Activated CD4-positive, alpha-beta T cell treated with anti-CD3 and anti-CD28 coated beads, Interleukin-2, Interleukin-4, amounts not matched to agents 100 ng/mL and 50 ng/mL, durations not matched to agents 16 hours and 8 hours (primary cell): ENCODE measurements at regions not wholly inside any gene's neighbourhood (a gene's known extent, or its start where the extent isn't known, plus 50 kb on each side); places are given as distances from the start of the nearest gene placed in this dataset.
"Not testable (repeated sequence)": the region's sequence is repeated elsewhere in the genome, so short reads cannot be mapped to it uniquely, and the experiment has no call there.

ENCODE experiments used
- DNase-seq: peaks from one replicate; pipeline ENCODE4 v3.0.0-alpha.2; 2020; ENCODE audit warnings: low spot score

- DNase-seq = no peak
Measured at GRCh38 chr1:88472298-88472697, 211.8 kb upstream of the PKN2 start.

GRCh38 chr1:88472714-88473113, 211.4 kb upstream of the PKN2 start:
- DNase-seq = no peak

- DNase-seq = no peak
Measured at GRCh38 chr1:88474555-88475304, 209.3 kb upstream of the PKN2 start.

DNA sequence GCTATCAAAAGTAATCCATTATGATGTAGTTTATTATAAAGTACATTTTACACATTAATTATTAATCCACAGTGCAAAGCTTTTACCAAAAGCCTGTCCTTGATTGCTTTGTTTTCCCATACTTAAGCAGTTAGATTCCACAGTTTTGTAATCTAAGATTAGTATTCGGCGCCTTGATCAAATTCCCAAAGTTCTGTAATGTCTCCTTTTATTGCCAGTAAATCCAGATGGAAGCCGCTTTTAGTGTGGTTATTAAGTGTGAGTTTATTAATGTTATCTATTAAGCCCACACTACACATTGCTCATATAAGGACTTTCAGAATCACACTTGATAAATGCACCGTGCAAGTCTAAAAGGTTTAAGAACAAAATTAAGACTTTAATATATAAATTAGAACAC, 199.2 kb upstream of the PKN2 start:
- no peak for DNase-seq

- no peak for DNase-seq
Measured at GRCh38 chr1:88488237-88488636, 195.8 kb upstream of the PKN2 start.

DNA sequence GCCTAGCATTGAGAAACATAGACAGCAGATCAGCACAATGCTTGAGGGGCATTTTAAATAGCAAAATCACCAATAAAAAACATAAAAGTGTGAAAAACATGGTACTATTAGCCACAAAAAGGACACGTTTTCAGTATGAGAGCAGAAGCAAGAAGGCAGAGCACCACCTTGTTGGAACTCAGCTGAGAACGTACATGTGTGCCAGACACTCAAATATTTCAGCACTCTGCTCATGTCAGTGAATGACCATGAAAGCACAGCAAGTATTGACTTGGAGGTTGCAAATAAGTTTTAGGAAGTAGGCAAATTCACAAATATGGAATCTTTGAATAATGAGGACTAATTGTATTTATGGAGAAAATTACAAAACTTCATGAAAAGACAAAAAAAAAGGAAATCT, 193.4 kb upstream of the PKN2 start:
- DNase-seq = no peak

- DNase-seq = no peak
Measured at GRCh38 chr1:88499671-88500070, 184.4 kb upstream of the PKN2 start.

DNA sequence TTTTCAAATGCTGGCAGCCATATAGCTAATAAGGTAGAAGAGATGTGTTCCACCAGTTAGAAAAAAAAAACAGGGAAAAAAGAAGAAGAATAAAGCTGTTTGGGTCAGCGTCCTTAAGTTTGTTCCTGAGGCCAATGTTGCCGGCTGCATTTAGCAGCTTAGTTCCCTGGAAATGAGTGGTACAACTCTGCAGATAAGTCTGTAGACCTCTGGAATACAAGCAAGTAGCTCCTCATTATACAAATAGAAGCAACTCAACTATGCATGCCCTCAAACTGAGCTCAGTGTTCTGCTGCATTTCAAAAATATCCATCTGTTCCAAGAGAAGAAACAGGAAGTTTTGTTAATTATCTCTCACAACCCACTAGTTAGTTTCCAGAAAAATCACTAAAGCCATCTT, 181.2 kb upstream of the PKN2 start:
- no peak for DNase-seq

GRCh38 chr1:88503646-88504045, 180.4 kb upstream of the PKN2 start:
- DNase-seq = no peak

GRCh38 chr1:88504601-88505000, 179.5 kb upstream of the PKN2 start:
- DNase-seq = no peak

- DNase-seq = no peak
Measured at GRCh38 chr1:88509379-88509778, 174.7 kb upstream of the PKN2 start.

GRCh38 chr1:88514544-88515060, 169.5 kb upstream of the PKN2 start:
- no peak for DNase-seq

- DNase-seq = not testable (repeated sequence)
Measured at GRCh38 chr1:88517499-88517898, 166.6 kb upstream of the PKN2 start.

- DNase-seq = no peak
Measured at GRCh38 chr1:88519156-88519555, 164.9 kb upstream of the PKN2 start.

GRCh38 chr1:88523854-88524528, 160.1 kb upstream of the PKN2 start:
- DNase-seq = no peak

- no peak for DNase-seq
Measured at GRCh38 chr1:88526456-88526855, 157.6 kb upstream of the PKN2 start.

DNA sequence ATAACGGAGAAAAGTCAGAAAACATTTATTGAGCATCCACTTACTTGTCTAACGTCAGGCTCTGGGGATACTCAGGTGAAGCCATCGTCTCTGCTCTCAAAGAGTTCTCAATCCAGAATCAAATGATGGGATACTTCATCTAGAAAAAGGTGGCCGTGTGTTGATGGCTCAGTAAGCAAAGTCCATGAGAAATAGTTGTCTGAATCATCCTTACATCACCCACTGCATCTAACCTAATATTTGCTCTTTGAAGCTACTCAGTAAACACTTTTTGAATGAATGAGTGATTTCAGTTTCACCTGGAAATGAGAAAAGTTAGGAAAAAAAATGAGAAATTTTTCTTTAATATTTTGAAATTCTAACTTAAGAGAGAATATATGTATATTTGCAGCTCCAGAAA, 155.3 kb upstream of the PKN2 start:
- DNase-seq = no peak

- no peak for DNase-seq
Measured at GRCh38 chr1:88529581-88529980, 154.5 kb upstream of the PKN2 start.

GRCh38 chr1:88530246-88530645, 153.8 kb upstream of the PKN2 start:
- no peak for DNase-seq

- DNase-seq = no peak
Measured at GRCh38 chr1:88537787-88538186, 146.3 kb upstream of the PKN2 start.

GRCh38 chr1:88538222-88538899, 145.7 kb upstream of the PKN2 start:
- DNase-seq = no peak

- no peak for DNase-seq
Measured at GRCh38 chr1:88540255-88540654, 143.8 kb upstream of the PKN2 start.

DNA sequence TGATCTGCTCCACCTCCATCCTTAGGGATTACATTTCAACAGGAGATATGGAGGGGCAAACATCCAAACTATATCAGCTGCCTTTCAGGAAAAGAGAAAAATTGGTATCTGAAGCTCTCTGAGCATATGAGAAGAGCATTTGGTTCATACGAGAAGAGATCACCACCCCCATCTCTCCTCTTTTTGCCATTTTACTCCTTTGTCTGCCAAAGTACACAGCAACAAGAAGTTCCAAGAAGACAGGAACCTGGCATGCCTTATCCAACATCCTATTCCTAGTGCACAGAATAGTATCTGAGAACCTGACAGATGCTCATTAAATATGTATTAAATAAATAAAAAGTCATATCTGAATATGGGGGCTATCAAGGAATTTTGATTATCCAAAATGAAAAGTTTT, 142.5 kb upstream of the PKN2 start:
- no peak for DNase-seq
